GM12872 (cell line): ENCODE measurements at regions not wholly inside any gene's neighbourhood (a gene's known extent, or its start where the extent isn't known, plus 50 kb on each side); places are given as distances from the start of the nearest gene placed in this dataset.

Experiments used
- CTCF ChIP-seq: IDR thresholded peaks from 3 replicates; pipeline ENCODE4 v1.5.1; 2011; ENCODE audit warnings: low read depth, mild to moderate bottlenecking, low read length, moderate library complexity; ENCODE audit not compliant: insufficient read depth

- TF ChIP-seq CTCF, result 0 out of 3 replicates have a peak, but pooled peaks have one; percentile 12
These were observed 186.3 kb upstream of the GPR149 start for GRCh38 chr3:154616298-154616697.

GRCh38 chr3:154615471-154615870 lies 185.5 kb upstream of the GPR149 start:
- TF ChIP-seq CTCF, result no peak

- TF ChIP-seq CTCF, result no peak
These were observed 184.6 kb upstream of the GPR149 start for GRCh38 chr3:154614601-154615000.

- no peak for TF ChIP-seq CTCF
These were observed 184.1 kb upstream of the GPR149 start for GRCh38 chr3:154614078-154614477.

- no peak for TF ChIP-seq CTCF
These were observed 172.3 kb upstream of the GPR149 start for GRCh38 chr3:154602241-154602640.

GRCh38 chr3:154598166-154598565 lies 168.2 kb upstream of the GPR149 start:
- no peak for TF ChIP-seq CTCF

- no peak for TF ChIP-seq CTCF
These were observed 160.8 kb upstream of the GPR149 start for GRCh38 chr3:154590675-154591384.
